Stimulated activated CD4-positive, alpha-beta T cell treated with anti-CD3 and anti-CD28 coated beads, Interleukin-15, amount 100 ng/mL, for 24 hours (primary cell): ENCODE measurements at regions not wholly inside any gene's neighbourhood (a gene's known extent, or its start where the extent isn't known, plus 50 kb on each side); places are given as distances from the start of the nearest gene placed in this dataset.

Experiments
- DNase-seq: peaks from one replicate; pipeline ENCODE4 v3.0.0-alpha.2; 2020

DNA sequence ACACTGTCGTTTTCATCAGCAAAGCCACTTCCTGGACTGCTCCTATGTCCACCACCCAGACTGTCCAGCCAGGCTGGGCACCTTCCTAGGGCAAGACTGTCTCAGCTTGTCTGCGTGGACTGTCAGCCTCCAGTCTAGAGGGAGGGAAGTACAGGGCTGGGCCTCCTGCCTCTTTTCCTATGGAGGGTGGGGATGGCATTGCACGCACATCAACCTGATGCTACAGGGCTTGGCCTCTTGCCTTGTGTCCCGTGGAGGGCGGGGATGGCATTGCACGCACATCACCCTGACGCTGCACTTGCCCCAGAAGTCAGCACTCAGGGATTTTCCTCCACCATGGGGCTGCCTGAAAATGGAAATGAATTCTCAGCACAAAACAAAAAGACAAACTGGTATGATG, 304.2 kb upstream of the CDH4 start:
- DNase-seq: no peak

DNA sequence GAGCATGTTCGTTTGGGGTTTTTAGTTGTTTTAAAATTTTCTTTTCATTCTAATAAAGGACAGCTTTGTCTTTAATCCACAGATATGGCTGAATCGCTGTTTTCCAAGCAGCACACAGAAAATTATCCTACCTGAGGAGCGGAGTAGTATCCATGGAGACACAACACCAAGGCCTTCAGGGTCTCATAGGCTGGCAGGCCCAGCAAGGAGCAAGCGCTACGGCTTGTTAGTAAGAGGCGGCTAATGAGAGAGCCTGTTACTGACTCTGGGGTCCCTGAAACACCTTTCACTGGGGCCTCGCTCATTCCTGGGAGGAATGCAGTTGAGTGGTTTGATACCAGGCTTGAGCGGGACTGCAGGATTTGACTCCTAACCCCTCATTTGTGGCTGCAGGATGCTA, 303.8 kb upstream of the CDH4 start:
- no peak for DNase-seq

DNA sequence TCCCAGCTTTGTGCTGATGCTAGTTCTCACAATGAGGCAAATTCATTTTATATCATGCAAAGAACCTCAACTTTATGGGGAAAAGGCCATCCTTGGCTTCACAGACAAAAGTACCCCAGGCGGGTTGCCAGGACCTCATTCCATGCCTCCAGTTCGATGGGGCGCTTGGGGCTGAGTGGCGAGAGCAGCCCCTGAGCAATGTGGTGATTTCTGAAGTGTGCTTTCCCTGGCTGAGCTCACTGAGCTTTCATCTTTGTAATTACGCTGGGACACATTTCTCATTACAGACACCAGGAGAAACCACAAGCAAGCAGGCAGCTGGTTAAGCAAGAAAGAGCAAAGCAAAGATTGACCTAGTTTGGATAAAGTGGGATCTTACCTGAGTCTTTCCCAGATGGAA, 301.5 kb upstream of the CDH4 start:
- DNase-seq: no peak

DNA sequence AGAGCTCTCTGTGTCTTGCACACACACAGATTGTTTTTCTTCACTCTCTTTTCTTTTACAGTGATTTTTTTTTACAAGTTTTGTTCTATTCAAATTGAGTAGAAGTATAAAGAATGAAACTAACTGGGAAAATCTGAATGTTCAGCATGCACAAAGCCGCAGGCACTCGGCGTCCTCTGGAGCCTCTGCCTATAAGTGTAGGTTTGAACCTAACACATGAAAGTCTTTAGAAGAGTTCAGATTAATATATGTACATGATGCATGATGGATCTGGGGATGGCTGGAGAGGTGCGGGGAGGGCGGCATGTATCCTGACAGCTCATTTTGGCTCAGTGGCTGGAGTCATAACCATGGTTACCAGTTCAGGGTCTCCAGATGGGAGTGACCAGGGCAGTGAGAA, 301.1 kb upstream of the CDH4 start:
- no peak for DNase-seq

DNA sequence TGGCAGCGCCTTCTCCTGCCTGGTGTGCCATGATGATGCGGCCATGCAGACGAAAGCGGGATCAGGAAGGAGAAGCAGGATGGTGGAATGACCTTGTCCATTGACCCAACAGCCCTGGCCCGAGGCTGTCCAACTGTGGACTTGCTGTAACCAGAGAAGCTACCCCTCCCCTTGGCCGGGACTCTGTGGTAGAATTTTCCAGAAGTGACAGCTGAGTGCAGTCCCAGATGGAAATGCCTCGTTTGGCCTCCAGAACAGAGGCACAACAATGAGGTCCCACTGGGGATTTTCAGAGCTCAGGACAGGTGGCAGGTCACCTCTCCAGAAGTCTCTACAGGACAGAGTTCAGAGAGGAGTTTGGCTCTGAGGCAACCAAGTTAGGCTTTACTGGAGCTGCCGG, 299.2 kb upstream of the CDH4 start:
- no peak for DNase-seq

DNA sequence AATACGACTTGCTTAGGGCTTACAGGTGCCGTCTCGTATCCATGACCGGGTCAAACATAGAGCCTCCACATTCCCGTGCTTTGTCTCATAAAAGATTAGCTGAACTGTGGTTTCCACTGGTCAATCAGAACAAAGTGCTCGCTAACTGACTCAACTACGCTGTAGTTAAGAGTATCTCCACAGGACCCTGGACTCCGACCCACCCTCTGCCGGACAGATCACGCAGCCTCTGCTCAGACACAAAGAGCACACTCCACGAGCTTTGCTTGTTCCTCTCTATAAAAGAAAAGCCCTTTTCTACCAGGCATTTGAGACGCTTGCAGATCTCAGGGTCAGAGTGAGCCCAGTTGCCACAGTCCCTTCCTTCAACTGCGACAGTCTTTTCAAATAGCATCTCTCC, 298.7 kb upstream of the CDH4 start:
- no peak for DNase-seq

DNA sequence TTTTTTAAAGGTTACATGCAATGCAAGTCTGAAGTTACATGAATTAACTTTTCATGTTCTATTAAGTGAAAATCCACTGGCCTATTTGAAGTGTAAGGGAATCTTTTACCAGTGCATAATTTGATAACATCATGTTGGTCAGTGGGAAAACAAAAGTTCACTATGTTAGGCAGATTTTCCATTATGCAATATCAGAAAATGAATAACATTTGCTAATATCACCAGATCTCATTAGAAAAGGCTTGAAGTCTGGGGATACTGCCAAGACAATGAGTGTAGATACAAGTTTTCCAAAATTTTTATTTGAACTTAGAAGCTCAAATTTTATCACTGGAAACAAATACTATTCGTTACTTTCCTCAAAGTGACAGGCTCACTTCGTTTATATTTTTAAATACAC, 296.4 kb upstream of the CDH4 start:
- DNase-seq: no peak

DNA sequence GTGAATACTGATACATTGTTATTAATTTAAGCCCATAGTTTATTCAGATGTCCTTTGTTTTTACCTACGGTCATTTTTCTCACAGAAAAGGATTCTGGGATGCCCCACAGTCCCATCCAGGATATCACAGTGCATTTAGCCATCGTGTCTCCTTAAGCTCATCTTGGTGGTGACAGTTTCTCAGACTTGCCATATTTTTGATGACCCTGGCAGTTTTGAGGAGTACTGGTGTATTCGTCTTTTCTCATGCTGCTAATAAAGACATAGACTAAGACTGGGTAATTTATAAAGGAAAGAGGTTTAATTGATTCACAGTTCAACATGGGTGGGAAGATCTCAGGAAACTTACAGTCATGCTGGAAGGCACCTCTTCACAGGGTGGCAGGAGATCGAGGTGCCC, 295.9 kb upstream of the CDH4 start:
- no peak for DNase-seq

DNA sequence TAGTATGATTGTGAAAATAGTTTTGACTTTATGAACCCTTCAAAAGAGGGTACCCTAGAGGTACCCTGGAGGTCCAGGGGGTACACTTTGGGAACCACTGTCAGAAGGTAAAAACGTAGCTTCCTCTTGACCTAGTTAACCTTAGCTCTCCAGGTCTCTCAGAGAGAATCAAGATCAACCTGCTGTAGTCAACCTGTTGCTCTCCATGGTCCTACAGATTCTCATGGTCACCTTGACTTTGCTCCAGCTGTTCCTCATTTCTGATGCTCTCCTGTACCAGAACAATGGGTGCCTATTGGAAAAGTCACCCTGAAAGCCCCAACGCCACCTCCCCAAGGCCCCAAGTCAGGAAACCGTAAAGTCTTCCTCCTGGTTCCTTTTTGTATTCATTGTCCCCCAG, 294.4 kb upstream of the CDH4 start:
- no peak for DNase-seq

DNA sequence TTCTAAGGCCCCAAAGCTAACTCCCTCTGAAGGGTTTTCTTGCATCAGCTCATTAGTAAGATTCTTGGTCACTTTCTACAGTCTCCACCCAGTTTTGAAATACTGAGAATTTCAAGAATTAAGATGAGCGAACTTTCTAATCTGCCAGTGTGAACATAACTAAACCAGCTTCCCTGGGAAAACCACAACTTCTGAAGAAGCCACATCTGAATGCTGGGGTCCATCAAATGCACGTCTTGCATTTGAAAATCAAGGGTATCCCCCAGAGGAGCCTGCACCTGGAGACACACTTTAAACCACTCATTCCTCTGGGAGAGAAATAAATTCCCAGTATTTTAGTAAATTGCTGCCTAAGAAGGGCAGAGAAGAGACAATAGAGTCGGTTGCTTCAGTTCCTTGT, 292.1 kb upstream of the CDH4 start:
- no peak for DNase-seq

DNA sequence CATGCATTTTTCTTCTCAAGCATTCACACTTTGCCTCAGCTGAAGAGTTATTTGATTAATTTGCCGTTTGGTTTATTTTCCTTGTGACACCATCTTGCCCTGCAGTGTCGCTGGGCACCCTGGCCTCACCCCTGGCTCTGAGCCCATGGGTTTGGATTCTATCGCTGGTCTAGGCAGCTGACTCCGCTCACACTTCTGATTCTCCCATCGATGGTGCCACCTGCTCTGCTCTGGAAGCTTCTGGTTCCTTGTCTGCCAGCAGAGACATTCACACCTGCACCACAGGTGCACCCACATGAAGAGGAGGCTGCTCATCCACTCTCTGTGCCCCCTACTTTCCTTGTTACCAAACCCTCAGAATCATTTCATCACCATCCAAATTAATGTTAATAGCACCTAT, 291.6 kb upstream of the CDH4 start:
- DNase-seq: no peak

DNA sequence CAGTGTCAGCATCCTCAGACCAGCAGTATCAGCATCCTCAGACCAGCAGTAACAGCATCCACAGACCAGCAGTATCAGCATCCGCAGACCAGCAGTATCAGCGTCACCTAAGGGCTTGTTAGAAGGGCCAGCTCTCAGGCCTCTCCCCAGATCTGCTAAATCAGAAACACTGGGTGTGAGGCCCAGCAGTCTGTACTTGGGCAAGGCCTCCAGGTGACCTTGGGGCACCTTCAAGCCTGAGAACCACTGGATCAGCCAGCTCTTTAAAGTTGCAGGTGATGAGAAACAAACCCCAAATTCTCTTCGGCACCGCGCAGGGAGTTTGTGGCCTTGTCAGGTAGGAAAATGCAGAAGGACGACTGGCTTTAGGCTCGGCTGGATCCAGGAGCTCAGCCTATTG, 290.5 kb upstream of the CDH4 start:
- DNase-seq: no peak

DNA sequence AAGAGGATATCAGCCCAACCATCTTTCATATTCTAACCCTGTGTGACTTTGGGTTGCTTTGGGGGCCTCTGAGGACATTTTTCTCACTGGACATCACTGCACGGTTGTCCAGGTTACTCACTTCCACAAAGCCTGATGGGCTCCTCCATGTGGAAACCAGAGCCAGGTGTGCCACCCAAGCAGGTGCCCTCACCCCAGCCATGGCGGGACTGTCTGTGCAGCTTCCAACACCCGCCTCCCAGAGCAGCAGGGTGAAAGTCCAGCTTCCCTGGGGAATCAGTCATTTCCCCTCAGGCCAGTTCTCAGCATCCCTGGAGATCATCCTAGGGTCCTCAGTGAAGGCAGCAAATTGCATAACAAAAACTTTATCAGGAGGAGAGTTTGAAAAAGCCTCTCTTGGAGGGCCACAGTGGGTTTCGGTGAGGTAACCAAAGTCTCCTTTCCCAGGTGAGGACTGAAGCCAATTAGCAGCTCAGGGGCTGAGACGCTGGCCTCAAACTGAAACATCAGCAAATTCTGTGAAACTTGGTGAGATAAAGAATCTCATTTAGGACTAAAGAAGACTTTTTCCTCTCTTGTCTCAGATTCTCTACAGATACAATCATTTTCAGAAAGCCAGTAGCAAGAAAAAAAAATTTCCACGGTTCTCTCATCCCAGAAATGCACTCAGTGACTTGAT, 289.6 kb upstream of the CDH4 start:
- DNase-seq: no peak

DNA sequence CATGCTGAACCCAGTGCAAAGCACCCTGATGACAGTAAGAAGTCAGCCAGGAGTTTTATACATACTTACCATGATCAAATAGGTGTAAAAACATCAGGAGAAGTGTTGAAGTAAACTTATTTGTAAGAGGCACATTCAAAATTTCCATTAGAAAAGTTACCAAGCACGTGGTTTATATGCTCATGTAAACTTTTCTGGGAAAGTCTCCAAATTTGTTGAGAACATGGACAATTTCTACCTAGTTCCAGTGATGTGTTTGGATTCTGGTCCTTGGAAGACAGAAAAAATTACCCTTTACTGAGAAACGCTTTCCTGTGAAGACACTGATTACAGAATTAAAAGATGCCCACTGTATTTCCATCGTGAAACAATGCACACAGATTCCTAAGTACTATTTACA, 288.9 kb upstream of the CDH4 start:
- DNase-seq: no peak

DNA sequence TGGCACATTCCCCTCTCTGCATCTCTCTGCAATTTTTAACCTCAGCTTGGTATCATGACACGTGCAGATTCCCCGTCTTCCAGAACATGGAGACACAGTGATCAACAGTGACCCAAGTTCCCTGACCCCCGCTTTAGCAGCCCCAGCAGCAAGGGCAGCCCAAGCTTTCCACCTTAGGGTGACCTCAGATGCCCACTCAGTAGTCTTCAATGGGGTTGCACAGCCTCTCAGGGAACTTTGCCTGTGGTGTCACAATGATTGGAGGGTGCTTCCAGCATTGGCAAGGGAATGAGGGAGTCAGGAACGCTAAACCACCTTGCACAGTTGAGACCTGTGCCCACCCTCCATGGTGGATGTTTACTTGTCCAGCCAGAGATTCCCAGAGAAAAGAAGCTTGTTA, 287.1 kb upstream of the CDH4 start:
- DNase-seq: no peak

DNA sequence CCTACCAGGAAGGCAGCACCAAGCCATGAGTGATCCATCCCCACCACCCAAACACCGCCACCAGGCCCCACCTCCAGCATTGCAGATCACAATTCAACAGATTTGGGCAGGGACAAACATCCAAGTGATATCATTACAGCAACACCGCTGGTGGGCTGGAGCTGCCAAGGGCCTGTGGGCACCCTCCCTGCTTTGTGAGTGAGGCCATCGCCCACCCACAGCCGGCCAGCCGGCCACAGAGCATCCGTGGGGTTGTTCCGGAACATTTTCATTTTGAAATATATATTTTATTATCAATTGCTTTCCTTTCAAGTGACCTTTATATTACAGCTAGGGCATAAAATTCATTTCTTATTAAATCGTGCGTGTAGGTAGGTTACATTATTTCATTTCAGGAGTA, 286.0 kb upstream of the CDH4 start:
- DNase-seq: no peak

DNA sequence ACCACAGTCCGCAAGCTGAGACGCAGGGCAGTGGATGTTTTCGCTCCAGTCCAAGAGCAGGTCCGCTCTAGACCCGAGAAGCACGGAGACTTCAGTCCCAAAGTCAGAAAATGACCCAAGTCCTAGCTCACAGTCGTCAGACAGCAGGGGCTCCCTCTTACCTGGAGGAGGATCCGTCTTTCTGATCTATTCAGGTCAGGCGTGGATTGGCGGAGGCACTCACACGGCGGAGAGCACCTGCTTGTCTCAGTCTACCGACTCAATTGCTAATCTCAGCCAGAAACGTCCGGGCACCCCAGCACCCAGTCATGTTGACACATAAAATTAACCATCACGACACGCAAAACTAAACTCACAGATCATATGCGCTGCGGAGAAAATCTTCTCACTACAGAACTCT, 285.3 kb upstream of the CDH4 start:
- no peak for DNase-seq

DNA sequence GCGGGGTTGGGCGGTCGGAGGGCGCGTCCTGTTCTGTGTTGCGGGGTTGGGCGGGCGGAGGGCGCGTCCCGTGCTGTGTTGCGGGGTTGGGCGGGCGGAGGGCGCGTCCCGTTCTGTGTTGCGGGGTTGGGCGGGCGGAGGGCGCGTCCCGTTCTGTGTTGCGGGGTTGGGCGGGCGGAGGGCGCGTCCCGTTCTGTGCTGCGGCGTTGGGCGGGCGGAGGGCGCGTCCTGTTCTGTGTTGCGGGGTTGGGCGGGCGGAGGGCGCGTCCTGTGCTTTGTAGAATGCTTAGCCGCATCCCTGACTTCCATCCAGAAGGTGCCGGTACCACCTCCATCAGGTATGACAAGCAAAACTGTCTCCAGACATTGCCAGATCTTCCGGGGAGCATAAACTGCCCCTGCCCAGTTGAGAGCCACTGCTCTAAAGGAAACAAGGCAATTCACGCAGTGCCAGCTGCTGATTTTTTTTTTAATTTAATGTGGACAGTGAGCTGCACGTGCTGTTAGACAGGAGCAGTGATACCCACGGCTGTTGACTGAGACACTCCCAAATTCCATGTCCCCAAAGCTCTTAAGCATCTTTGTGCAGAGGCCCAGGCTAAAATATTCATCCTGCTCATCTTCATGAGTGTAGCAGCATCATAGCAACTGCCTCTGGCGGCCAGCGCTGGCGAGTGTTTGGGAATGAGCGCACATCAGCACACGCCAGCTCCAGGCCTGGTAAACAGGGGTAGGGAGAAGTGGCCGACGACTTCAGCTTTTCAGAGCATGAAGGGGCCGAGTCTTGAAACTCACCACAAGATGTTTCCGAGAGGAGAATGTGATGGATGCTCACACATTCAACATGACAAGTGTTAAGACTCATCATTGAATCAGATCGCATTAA, 284.4 kb upstream of the CDH4 start:
- no peak for DNase-seq

DNA sequence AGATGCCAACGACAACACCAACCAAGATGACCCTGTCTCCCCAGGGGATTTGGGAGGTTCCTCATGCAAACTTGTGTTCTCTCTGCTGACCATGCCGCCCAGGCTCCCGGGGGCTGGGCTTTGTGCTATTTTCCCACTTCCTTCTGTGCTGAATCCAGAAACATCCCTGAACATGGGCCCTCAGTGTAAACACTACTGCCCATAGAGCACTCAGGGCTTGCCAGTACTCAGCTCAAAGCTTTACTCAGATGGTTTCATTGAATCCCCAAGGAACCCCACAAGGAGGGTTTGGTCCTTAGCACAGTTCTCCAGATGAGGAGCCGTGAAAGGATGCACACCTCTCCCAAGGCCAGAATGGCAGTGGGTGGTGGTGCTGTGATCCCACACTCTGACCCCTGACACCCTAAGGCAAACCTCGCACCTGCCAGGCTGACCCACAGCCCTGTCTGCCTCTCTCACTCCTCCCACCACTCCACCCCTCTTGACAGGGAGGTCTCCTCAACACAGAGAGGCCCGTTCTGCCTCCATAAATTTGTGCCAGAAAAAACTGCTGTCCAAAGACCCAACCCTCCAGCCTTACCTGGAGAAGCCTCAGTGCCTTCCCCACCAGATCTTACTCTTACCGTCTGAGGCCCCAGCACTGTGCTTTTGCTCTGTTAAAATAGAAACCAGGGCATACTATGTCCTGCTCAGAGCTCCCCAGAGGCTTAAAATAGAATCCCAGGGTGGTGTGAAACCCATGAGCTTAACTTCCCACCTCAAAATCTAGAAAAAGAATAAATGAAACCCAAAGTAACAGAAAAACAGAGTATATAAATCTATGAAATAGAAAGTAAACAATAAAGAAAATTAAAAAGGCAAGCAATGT, 283.0 kb upstream of the CDH4 start:
- DNase-seq: no peak

DNA sequence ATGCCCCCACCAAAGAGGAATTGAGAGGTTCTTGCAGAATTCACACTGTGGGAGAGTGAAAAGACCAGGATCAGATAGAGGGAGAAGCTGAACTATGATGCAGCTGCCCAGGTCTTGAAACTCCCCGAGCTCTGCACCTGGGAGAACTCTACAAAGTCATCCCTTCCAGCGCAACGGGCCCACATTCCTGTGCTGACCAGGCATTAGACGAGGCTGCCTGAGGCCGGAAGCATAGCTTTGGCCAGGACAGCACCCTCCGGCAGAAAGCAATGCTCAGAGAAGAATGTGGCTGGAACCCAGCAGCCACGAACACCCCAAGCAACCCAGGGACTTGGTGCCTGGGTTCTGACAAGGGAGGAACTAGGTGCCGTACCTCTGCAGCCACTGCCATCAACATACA, 281.5 kb upstream of the CDH4 start:
- no peak for DNase-seq

DNA sequence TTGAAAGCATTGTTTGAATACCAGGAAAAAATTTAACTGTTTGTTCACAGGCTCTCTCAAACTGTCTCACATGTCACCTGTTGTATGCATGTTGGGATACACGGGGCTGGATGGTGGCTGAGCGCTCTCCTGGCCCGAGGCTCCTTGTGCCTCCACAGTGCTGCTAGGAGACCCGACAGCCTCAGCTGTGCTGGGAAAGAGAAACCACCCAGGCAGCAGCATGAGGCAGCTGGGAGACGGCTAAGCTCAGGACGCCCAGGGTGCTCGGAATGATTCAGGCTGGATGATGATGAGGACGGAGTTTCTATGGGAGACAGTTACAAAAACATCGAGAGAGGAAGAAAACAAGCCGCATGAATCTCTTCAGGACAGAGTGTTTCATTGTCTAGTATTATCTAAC, 278.0 kb upstream of the CDH4 start:
- DNase-seq: no peak

DNA sequence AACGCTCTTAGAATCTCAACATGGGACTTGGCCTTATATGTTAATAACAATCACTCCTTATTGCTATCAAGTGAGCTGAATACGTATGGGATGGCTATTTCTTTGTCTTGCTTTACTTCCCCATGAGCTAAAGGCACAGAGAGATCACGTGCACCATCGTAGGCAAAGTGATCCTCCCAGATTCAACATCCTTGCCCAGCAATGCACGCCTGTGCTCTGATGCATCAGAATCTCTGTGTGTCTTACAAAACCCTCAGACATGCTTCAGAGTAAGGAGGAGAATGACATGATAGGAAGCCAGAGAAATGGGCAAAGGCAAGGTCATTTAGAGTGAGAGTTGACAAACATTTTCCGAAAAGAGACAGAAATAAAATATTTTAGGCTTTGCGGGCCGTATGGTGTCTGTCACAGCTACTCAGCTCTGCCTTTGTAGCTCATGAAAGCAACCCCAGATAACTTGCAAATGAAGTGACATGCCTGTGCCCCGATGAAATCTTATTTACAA, 277.6 kb upstream of the CDH4 start:
- DNase-seq: no peak

DNA sequence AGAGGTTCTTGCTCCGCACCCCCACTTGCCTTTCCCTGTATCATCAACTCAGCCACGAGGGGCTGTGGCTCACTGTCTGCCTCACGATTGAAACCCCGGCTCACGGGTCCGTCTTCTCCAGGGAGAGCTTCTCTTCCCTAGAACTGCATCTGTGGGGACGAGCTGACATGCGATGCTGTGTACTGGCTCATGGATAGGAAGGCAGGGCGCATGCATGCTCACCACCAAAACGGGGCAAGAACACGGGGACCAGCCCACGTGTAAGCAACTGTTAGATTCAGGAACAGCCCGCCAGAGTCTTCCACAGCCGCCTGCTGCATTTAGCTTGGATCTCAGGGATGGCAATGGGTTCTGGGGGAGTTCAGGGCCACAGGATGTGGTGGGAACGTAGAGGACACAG, 275.9 kb upstream of the CDH4 start:
- DNase-seq: no peak

DNA sequence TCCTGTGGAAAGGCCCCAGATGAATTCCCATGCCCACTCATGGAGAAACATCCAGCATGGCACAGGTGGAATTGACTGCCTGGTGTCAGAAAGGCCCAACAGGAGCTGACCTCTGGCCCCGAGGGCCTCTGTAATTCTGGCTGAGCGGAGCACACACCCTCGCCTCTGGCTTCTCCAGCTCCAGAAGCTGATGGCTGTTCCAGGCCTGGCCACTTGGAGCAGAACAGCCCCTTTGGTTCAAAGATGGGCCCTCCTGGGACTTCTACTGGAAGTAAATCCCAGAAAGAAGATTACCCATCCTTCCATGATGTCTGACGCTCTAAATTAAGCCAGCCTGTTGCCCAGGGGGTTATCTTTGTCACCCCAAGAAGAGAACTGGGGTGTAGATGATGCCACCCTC, 275.1 kb upstream of the CDH4 start:
- no peak for DNase-seq
